Sigmoid colon (tissue), 6 donors: ENCODE measurements at regions not wholly inside any gene's neighbourhood (a gene's known extent, or its start where the extent isn't known, plus 50 kb on each side); places are given as distances from the start of the nearest gene placed in this dataset.

Source experiments
- DNase-seq: peaks from one replicate; pipeline ENCODE4 v3.0.0-alpha.2; 2019
- H3K27ac ChIP-seq, 4 donors: fragments of 200-600 bp; sonication (generic); one replicate each; pipeline ENCODE4 v1.5.1; 2016 to 2019; ENCODE audit warnings: mild to moderate bottlenecking in 1 of 4
- H3K27me3 ChIP-seq, 3 donors: fragments of 200-600 bp; sonication (generic); one replicate each; pipeline ENCODE4 v1.5.1; 2019; ENCODE audit warnings: mild to moderate bottlenecking in 1 of 3
- H3K36me3 ChIP-seq, 4 donors: fragments of 200-600 bp; sonication (generic); one replicate each; pipeline ENCODE4 v1.5.1; 2016 to 2019
- H3K4me1 ChIP-seq, 4 donors: fragments of 200-600 bp; sonication (generic); one replicate each; pipeline ENCODE4 v1.5.1; 2017 to 2019
- H3K4me3 ChIP-seq, 4 donors: fragments of 200-600 bp; sonication (generic); one replicate each; pipeline ENCODE4 v1.5.1; 2017 to 2019; ENCODE audit warnings: mild to moderate bottlenecking in 2 of 4, moderate library complexity in 1 of 4
- H3K9me3 ChIP-seq, 4 donors: fragments of 200-600 bp in 3 of 4; sonication (generic) in 3 of 4; one replicate each; pipeline versions ENCODE4 v1.5.1 to v1.6.1; 2013 to 2019
- EP300 ChIP-seq, 4 donors: sonication (generic); formaldehyde crosslinking; IDR thresholded peaks; one replicate each; pipeline ENCODE4 v1.6.1; 2017; ENCODE audit warnings: antibody characterized with exemption in 4 of 4
- POLR2A ChIP-seq, 2 donors: fragments of 450-650 bp; IDR thresholded peaks; one replicate each; pipeline ENCODE4 v1.6.1; 2016; ENCODE audit warnings: antibody characterized with exemption in 2 of 2, mild to moderate bottlenecking in 2 of 2, moderate library complexity in 2 of 2
- POLR2AphosphoS5 ChIP-seq, 4 donors: sonication (generic); formaldehyde crosslinking; IDR thresholded peaks; one replicate each; pipeline ENCODE4 v1.6.1; 2017; ENCODE audit warnings: antibody characterized with exemption in 4 of 4
- WGBS, 2 donors: extraction: QIAGEN DNeasy Blood & Tissue Kit; methylation state at CpG; one replicate each; pipeline ENCODE4 v1.1.7; 2013; 5-methylcytosine and 5-hydroxymethylcytosine counted together
- intact Hi-C: fragments of 100-400 bp; cut with DNase I; formaldehyde crosslinking; loops from one replicate; pipeline ENCODE4 v1.15.1; 2023
- TF ChIP-seq, protein P1 (sequence below), 4 experiments: fragments of 450-650 bp in 3 of 4; fragments of 200-600 bp in 1 of 4; IDR thresholded peaks; one replicate each; pipeline ENCODE4 v1.5.1; 2016 to 2019; ENCODE audit warnings: antibody characterized with exemption in 4 of 4, mild to moderate bottlenecking in 3 of 4, moderate library complexity in 2 of 4
- donor health status: healthy with polysubstance abuse.
- donor health status: healthy.

DNA sequence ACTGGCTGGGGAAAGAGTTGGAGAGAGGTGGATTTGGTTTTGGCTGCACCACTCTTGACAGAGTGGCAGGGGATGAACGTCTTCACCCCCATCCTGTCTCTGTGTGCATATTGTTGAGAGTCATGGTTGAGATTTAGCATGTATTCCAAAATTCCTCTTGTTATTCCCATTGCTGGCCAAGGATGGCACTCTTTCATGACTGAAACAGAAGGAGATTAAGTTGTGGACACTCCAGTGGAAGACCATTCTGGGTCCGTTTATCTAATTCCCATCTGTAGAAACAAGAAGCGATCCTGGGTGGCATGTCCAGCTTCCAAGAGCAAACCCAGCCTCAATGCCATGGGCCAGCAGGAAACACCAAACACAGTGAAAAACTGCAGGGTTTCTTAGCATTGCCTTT lies 469.0 kb upstream of the IGFBP3 start:
- H3K36me3 ChIP-seq = no peaks in the 10 kb centered on the region
- H3K27me3 ChIP-seq = no peaks in the 10 kb centered on the region
- no peak overlapping the region for H3K27ac ChIP-seq
- TF ChIP-seq POLR2AphosphoS5 (IDR thresholded peaks at IDR 0.05) (no peak), EP300 (IDR thresholded peaks at IDR 0.05) (no peak), POLR2A (IDR thresholded peaks at IDR 0.05) (no peak)
- TF ChIP-seq, protein P1, sequence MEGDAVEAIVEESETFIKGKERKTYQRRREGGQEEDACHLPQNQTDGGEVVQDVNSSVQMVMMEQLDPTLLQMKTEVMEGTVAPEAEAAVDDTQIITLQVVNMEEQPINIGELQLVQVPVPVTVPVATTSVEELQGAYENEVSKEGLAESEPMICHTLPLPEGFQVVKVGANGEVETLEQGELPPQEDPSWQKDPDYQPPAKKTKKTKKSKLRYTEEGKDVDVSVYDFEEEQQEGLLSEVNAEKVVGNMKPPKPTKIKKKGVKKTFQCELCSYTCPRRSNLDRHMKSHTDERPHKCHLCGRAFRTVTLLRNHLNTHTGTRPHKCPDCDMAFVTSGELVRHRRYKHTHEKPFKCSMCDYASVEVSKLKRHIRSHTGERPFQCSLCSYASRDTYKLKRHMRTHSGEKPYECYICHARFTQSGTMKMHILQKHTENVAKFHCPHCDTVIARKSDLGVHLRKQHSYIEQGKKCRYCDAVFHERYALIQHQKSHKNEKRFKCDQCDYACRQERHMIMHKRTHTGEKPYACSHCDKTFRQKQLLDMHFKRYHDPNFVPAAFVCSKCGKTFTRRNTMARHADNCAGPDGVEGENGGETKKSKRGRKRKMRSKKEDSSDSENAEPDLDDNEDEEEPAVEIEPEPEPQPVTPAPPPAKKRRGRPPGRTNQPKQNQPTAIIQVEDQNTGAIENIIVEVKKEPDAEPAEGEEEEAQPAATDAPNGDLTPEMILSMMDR (IDR thresholded peaks at IDR 0.05) = no peak
- 78 to 80% methylated on average over 3 of the region's 3 CpGs for WGBS, 2 donors
- peaks cover 0 to 37% (median 28%) of the 10 kb centered on the region in 4 donors for H3K4me1 ChIP-seq
- H3K9me3 ChIP-seq = no peaks in the 10 kb centered on the region
- H3K4me3 ChIP-seq = no peak overlapping the region
- DNase-seq = no peak
- intact Hi-C loops = no loop called here

DNA sequence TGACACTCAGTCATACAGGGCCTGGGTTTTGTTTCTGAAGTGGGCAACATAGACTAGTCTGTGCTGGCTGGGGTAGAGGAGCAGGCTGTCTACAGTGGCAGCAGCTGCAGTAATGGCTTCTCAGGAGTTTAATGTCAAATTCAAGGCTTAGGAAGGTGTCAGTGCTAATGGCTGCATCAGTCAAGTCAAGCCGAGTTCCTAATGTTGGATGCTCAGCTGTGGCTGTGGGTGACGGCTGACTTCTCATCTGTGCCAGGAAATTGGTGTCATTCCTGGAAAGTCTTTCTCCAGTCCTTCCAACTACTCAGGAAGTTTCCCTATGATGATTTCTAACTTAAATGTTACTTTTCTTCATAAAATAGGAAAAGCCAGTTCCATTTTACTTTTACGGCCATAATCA lies 468.1 kb upstream of the IGFBP3 start:
- WGBS, 2 donors = 85 to 88% methylated on average over 3 of the region's 3 CpGs
- H3K36me3 ChIP-seq = no peaks in the 10 kb centered on the region
- peaks cover 0 to 37% (median 28%) of the 10 kb centered on the region in 4 donors for H3K4me1 ChIP-seq
- DNase-seq = no peak
- TF ChIP-seq POLR2A (IDR thresholded peaks at IDR 0.05) = no peak
- TF ChIP-seq EP300 (IDR thresholded peaks at IDR 0.05) = no peak
- TF ChIP-seq, protein P1 (IDR thresholded peaks at IDR 0.05) = no peak
- TF ChIP-seq POLR2AphosphoS5 (IDR thresholded peaks at IDR 0.05) = no peak
- intact Hi-C loops = no loop called here
- H3K27me3 ChIP-seq = no peaks in the 10 kb centered on the region
- H3K4me3 ChIP-seq = no peak overlapping the region
- no peaks in the 10 kb centered on the region for H3K9me3 ChIP-seq
- H3K27ac ChIP-seq = no peak overlapping the region

DNA sequence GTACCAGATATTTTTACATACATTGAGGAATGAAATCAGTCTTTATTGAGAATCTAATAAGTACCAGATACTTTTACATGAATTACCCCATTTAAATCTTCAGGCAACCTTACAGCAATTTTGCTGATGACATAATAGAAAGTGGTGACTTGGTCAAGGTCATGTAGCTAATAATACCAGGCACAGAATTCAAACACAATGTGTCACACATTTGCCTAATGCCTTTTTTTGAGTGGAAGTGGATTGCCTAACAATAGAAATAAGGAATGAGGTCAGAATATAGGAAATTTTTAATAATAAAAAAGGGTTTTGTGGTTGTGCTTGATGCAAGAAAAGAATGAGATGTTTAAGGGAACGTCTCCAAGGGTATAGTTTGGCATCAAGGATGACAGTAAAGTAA lies 466.6 kb upstream of the IGFBP3 start:
- H3K4me1 ChIP-seq = peaks cover 0 to 29% (median 25%) of the 10 kb centered on the region in 4 donors
- H3K27ac ChIP-seq = no peak overlapping the region
- intact Hi-C loops = no loop called here
- no peaks in the 10 kb centered on the region for H3K27me3 ChIP-seq
- TF ChIP-seq, protein P1 (IDR thresholded peaks at IDR 0.05) = no peak
- no peak for TF ChIP-seq POLR2AphosphoS5 (IDR thresholded peaks at IDR 0.05)
- no peak for TF ChIP-seq EP300 (IDR thresholded peaks at IDR 0.05)
- no peak for TF ChIP-seq POLR2A (IDR thresholded peaks at IDR 0.05)
- WGBS, 2 donors = 54 to 72% methylated on average over 1 of the region's 1 CpG
- H3K36me3 ChIP-seq = no peaks in the 10 kb centered on the region
- no peaks in the 10 kb centered on the region for H3K9me3 ChIP-seq
- no peak overlapping the region for H3K4me3 ChIP-seq
- DNase-seq = no peak

DNA sequence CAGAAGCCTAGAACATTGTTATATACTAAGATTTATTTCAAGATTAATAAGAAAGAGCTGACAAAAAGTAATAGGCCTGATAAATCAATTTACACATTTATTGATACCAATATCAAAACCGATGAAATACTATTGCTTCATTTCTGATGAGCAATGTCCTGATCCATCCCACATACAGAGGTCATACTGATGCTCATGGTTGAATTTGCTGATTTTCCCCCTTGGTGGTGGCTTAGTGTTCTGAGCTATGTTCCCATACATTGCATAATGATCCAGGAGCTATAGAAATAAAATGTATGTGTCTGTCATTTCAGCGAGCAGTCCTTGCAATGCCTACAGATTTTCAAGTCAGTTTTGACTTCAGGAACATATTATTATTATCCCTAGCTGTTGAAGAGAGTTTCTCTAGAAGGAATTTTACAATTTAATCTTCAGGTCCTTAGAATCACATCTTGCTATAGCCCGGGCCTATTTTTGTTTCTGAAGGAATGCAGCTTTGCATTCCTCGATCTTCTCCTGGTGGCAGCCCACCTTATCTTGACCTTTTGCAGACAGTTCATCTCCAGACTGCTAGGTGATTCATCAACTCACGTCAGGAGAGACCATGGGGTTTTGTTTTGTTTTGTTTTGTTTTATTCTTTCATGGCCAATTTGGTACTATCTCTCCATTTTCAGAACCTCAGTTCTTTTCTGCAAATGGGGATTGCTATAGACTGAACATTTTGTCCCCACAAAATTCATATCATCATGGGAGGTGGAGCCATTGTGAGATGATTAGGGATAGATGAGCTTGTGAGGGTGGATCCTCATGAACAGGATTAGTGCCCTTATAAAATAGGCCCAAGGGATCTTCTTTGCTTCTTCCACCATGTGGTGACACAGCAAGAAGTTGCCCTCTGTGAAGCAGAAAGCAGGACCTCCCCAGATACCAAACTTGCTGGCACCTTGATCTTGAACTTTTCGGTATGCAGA lies 465.6 kb upstream of the IGFBP3 start:
- no peaks in the 10 kb centered on the region for H3K36me3 ChIP-seq
- no peaks in the 10 kb centered on the region for H3K27me3 ChIP-seq
- H3K9me3 ChIP-seq = no peaks in the 10 kb centered on the region
- intact Hi-C loops = no loop called here
- DNase-seq = no peak
- TF ChIP-seq POLR2A (IDR thresholded peaks at IDR 0.05) (no peak), EP300 (IDR thresholded peaks at IDR 0.05) (no peak)
- TF ChIP-seq, protein P1 (IDR thresholded peaks at IDR 0.05) = no peak
- 73 to 86% methylated on average over 6 of the region's 6 CpGs for WGBS, 2 donors
- H3K4me3 ChIP-seq = no peak overlapping the region
- H3K27ac ChIP-seq = no peak overlapping the region
- H3K4me1 ChIP-seq = peaks cover 0 to 21% (median 16%) of the 10 kb centered on the region in 4 donors
